CD4-positive, alpha-beta T cell treated with Interleukin-15 for 1 hour (primary cell): ENCODE measurements at regions not wholly inside any gene's neighbourhood (a gene's known extent, or its start where the extent isn't known, plus 50 kb on each side); places are given as distances from the start of the nearest gene placed in this dataset.

Experiments used
- DNase-seq: peaks from one replicate; pipeline ENCODE4 v3.0.0-alpha.2; 2020

DNA sequence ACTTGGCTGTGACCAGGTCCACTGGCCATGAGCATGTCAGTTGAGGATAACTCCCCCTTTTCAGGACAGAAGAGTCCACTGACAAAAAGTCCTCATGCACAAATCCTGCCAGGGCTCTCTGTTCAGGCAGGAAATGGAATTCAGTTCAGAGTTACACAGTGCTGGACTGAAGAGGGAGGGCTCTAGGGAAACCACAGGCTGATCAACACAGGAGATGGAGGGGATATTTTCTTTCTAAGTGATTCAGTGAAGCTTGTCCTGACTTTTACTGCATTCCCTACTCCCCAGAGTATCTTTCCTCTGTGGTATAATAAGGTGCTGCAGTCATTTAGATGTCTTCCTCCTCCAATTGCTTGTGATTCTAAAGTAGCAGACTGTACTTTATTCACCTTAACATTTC lies 335.5 kb upstream of the IGFBP7 start:
- no peak for DNase-seq

DNA sequence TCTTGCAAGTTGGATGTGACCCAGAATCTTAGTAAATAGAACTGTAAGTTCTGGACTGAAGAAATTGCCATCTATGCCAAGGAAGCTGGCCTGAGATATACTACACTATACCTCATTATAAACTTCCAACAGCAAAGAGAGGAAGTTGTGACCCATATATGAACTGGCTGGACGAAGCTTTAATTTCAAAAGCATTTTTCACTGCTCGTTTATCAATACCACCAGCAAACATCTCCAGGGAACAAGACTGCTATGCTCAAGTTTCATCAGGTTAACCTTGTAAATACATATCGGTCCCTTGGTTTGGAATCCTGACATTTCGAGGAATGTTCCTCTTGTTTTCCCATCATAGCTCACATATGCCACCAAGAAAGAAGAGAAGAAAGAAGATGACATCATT lies 334.5 kb upstream of the IGFBP7 start:
- no peak for DNase-seq

DNA sequence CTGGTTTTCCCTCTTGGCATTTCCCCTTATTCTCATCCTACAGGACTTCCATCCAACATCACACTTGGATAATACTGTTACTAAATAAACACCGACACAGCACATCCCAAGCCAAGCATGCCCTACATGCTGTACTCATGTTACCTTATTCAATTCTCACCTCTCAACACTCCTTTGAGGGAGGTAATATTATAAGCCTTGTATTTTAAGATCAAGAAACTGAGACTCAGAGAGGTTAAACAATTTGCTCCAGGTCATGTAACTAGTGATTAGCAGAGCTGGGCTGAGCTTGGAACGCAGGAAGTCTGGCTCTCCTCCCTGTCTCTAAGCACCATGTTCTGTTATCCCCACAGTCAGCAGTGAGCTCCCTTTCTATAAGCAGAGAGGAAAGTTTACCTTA lies 333.6 kb upstream of the IGFBP7 start:
- DNase-seq = no peak

DNA sequence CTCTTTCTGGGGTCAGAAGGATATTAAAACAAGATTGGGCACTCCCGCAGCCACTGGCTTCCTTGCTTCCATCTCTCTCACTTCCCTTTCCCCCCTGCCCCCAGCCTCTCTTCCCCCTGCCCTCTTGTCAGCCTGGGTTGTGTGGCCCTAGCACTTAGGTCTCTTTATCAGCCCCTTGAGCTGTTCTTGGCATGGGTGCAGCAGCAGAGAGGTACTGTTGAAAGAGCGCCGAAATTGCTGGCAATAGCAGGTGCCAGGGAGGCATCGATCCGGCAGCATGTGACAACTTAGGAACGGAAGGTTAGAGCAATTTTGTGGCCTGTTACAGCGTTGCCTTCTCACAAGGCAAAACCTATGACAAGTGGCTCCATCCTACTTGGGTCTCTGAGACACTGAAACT lies 333.1 kb upstream of the IGFBP7 start:
- DNase-seq = no peak

DNA sequence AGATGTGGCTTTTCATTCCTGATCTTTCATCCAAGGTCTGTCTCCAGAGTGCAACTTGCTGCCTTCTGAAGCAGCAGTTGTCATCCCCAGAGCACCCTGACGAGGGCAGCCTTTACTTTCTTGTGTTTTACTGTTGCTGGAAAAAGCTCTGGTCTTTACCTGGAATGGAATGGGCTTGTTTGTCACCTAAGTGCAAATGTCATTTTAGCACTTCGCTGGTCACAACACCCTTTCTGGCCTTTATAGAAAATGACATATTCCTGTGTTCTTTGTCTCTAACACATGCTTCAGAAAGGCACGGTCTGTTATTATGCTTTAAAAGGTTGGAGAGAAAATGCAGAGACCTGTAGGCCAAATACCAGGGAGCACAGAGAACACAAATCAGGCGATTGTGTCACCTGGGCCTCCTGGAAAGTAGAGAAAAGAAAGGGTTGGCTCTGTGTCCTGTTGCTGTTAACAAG lies 332.7 kb upstream of the IGFBP7 start:
- DNase-seq = no peak

DNA sequence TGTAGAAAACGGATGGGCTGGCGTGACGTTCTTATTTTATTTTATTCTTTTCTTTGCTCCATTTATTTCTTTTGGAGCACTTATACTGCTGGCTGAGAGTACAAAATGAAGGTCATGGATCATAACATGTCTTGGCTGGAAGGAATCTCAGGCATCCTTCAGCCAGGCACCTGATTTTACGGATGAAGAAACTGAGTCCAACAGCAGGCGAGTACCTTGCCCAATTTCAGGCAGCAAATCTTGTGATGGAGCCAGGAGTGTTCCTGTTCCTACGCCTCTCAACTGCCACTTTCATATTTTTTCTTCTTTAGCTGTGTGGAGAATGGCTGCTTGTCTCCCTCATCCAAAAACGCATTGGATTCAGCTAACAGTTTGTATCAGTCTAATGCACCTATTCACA lies 332.1 kb upstream of the IGFBP7 start:
- no peak for DNase-seq

DNA sequence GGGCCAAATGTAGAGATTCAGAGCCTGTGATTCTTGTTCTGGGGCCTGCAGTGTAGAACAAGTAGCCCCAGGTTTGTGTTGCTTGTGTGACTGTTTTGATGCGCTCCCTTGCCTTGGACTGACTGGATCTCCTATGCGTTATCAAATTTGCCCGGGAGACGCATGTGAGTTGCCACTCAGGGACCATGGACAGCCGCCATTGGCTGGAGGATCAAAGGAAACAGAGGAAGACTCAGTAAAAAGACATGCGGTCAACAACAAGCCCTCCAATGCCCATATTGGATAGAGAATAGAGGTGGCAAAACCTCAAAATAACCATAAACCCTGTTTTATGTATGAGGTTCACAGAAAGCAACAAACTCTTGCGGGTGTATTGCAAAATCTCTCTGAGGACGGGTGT lies 327.5 kb upstream of the IGFBP7 start:
- no peak for DNase-seq

DNA sequence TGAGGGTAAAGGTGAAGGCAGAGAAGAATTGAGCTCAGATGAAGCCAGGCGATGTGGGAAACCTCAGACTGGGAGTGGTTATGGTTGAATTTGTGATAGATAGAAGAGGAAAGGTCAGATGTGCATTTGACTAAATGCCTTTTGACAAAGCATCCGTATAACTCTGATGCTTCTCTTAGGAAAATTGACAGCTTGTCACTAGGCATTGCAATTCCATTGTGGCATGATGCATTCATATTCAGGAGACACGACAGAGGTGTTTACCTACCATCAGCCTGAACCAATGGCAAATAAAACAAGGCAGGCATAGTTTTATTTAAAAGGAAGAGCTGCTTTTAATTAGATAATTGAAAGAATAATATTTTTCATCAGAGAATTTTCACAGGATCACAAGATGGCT lies 325.1 kb upstream of the IGFBP7 start:
- DNase-seq = no peak

DNA sequence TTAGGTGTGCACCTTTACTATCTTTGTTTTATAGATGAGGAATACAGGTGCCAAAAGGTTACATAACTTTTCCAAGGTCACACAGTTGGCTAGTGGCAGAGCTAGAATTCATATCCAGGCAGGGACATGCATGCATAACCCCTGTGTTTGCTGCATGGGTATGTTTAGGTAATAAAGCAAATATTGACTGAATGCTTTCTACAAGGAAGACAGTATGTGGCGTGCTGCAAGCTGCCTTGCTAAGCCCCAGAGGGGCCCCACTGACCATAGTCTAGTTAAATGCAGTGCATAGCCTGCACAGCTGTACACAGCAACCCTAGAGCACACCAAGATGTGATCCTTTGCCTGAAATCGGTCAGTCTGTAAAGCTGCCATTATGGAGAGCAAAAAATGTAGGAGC lies 320.5 kb upstream of the IGFBP7 start:
- DNase-seq = no peak

DNA sequence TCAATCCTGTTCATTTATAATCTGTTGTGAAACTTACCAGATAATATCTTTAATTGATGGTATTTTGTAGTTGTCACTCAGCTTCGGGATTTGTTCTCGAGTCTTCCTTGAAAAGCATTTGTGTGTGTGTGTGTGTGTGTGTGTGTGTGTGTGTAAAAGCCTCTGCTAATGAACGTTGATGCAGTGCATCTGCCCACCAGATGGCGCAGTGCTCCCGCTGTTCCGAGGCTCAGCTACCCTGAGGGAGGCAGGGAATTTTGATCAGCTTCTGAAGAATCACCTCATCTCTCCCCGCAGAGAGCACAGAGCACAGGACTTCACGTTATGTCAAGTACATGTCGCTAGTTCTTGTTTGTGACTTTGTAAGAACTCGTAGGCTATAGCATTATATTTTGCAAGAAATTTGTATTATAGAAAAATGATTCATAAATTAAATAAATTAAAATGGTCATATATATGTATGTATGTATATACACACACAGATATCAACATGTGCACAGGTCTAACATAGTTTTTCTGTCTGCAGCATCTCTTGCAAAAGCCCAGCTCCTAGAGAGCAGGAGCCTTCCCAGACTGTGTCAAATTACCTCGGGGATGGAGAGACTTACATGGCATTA lies 316.7 kb upstream of the IGFBP7 start:
- no peak for DNase-seq

DNA sequence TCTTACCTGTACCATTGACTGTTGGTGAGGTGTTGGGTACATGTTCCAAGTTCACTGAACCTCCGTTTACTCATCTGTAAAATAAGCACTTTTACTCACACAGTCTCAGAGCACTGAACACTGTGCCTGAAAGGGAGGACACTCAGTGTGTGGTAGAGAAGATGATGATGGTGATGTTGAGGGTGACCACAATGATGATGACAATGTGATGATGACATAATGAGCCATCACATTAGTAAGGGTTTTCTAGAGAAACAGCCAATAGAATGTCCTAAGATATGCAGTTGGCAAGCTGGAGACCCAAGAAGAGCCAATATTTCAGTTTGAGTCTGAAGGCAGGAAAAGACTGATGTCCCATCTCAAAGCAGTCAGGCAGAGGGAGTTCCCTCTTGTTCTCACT lies 315.4 kb upstream of the IGFBP7 start:
- DNase-seq = no peak

DNA sequence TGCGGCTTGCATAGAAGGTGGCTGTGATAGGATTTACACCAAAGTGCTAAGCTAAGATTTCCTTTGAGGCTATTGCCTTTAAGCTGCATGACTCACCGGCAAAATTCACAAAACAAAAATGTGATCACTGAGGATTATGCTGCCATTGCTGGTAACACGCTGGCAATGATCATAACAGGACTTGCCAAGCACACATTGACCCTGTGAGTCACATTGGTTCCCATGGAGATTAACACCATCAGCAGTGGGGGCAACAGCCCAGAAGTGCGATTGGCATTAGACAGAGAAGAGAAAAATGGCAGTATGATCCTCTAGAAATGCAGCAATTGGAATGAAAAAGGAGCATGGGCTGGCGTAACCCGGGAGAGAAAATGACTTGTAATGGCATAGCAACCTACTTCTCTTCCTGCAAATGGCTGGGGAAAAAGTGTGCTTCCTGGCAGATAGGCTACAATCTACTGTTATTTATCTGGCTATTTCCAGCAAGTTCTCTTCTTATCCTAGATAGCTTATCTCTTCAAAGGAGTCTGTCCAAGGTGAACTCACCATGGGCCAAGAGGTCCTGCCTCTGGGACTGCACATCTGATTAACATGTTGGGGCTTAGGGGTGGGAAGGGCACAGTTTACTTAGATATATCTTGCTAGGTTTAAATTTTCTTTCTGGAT lies 314.2 kb upstream of the IGFBP7 start:
- DNase-seq = no peak

DNA sequence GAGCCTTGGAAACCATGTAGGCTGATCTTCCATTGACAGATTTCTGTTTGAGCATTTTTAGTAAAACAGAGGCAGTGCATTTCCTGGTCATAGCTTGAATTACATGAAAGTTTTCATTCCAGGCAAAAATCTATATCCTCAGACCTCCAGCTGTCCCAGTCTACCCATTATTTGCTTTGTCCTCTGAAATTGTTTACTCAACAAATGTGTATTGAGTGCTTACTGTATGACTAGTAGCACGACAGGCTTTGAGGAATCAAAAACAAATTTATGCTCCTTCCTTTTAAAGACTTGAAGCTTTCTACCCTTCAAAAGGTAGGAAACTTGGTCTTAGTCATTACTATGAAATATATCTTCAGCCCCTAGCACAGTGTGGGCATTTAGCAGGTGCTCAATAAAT lies 307.9 kb upstream of the IGFBP7 start:
- DNase-seq = no peak

DNA sequence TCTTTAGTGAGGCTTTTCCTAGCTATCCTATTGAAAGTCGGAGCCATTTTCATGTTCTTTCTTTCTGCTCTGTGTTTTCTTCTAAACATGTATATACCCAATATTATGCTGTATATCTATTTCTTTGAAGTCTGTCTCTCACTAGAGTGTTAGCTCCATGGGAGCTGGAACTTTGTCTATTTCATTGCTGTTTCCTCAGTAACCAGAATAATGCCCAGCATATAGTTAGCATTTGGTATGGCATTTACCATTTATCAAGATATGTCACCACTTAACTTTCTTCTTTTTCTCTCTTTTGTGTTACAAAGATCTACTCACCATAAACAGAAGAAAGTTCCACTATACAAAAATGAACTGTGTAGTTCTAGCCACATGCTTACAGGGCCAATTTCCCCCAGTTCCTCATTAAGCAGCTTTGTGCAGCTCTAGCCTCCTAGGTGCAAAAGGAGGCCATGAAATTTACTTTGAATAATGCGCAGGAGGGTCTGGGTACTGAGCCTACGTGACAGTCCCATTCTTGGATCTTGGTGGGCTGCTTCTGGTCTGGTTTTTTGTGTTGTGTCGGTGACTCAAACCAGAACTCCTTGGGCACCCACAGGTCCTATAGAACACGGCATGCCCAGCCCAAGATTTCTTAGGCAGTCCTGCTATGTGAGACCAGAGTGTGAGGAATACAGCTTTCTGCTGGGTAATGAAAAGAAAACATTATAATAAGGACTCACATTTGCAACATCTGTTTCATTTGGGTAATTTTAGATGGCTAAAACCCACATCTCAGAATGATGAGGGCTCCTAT lies 302.3 kb upstream of the IGFBP7 start:
- DNase-seq = no peak

DNA sequence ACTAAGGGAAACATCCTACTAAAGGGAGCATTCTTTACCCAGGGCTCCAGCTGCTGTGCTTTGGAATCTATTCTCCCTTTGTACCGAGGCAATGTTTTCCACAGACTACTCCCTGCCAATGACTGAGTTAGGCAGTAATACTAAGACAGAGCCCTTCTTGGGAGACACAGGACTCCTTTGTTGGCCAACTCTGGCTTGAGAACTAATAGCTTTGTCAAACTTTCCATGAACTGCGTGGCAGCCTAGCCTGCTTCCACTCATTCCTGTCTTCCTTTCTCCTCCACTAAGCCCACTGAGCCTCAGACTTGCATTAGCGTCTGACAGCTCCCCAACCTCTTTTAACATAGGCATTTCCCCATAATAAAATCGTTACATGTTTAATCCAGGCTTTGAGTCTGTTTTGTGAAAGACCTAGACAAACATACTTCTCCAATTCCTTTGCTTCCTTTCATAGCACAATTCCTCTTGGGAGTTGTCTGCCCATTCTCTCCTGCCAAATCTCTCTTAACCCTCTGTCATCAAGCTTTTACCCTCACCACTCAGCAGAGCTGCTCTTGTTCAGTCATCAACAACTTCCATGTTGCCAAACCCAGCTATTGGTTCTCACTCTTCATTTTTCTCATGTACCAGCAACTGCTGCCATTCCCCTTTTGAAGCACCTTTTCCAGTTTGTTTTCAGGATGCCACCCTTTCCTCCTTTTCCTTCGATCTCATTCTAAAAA lies 300.3 kb upstream of the IGFBP7 start:
- no peak for DNase-seq

DNA sequence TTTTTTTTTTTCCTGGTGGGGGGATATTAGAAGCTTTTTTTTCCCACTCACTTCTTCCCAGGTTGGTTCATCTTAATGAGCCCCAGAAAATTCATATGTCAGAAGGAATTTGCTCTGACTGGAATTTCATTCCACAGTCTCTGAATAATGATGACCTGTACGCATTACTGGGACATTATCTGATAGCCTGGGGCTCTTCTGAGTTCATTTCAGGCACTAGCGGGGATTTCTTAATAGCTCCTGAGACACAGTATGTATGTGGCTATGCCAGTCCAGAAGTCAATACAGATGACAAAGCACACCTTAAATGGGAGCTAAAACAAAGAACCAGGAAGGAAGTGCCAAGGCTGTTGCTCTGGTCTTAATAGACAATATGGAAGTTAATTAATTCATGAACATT lies 295.2 kb upstream of the IGFBP7 start:
- no peak for DNase-seq

DNA sequence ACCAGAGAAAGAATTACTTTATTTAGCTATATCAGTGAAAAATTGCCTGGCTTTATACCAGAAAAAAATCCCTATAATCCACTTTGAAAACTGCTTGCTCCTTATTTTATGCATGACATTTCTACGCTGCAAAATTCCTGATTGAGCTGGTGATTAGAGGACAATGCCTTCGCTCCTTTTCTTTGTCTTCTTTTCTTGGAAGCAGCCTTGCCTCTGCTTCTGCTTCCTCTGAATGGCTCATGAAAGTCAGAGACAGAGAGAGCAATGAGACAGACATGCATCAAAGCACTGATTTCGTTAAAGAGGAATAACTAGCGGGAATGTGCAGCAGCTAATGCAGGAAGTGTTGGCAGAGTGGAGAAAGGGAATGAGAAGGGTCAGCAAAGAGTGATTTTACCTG lies 294.3 kb upstream of the IGFBP7 start:
- no peak for DNase-seq

DNA sequence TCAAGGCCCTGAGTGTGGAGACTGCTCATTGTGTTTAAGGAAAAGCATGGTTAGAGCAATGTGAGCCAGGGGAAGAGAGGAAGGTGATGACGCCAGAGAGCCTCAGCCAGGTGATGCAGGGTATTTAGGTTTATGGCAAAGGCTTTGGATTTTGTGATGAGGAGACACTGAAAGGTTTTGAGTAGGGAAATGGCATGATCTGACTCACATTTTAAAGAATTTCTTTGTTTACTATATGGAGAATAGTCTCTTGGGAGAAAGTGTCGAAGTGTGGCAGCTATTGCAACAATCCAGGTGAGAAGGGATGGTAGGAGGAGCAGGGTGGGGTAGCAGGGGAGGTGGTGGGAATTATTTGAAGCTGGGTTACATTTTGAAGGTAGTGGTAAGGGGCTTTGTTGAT lies 293.4 kb upstream of the IGFBP7 start:
- no peak for DNase-seq

DNA sequence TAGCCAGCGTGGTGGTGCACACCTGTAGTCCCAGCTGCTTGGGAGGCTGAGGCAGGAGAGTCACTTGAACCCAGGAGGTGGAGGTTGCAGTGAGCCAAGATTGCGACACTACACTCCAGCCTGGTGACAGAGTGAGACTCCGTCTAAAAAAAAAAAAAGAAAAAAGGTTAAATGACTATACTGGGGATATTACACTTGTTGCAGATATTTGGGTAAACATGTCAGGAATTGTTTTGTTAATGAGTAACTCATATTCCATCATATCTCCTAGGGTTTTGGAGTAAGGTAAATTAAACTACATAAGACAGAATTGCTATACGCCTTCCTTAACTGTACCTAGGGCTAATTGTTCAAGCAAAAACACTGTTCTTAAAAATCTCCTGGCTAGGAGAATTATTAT lies 291.4 kb upstream of the IGFBP7 start:
- DNase-seq = no peak

DNA sequence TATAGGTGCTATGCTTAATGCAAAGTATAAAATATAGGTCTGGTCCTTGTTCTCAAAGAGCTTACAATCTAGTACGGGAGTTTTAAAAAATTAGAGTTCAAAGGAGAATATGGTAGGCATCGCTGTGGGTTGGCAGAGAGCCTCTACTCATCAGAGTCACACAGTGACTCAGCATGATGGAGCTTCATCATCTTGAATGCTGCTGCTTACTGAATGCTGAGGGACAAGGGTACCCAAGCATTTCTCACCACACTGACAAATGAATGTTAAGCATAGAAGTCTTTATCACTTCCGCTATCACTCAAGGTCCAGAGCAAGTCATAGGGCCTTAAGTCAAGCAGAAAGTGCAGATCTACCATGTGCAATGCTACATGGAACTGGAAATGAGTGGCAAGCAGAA lies 268.6 kb upstream of the IGFBP7 start:
- DNase-seq = no peak

DNA sequence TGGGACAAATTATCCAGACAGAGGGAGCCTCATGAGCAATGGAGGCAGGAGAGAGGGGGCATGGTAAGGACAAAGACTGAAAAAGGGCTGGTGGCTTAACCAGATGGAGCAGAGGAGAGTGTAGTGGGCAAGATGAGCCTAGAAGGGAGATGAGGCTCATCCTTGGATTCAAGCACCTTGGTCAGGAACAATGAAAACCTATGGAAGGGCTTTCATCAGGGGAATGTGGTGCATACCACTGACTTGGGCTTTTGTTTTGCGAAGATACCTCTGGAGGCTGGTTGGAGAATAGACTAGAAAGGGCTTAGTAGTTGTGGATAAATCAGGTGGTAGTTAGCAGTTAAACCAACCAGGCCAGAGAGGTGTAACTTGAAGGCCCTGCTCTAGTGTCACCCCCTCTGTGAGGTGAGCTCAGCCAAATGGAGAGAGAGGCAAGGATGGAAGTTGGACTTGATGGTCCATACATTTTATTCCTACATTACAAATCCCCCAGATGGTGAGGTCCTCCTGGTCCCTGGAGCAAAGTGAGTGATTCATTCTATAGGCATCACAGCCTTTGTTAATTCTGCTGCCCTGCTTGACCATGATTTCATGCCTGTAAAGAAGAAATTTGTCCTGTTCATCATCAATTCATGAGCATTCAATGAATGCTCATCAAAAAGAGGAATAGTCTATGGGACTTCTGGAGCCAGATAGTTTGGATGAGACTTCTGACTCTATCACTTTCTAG lies 264.8 kb upstream of the IGFBP7 start:
- DNase-seq = no peak

DNA sequence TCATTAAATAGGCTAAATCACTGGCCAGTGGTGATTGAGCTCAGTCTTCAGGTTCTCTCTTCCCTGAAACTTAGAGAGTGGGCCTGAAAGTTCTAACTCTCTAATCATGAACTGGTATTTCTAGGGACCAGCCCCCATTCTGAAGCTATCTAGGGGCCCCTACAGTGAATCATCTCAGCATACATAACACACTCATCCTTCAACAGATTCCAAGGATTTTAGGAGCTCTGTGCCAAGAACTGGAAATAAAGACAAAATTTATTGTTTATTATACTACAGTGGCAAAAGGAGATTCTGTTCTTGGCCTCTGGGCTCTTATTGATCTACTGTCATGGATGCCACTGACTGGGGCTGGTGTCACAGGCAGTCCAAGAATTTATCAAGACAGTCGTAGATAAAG lies 263.8 kb upstream of the IGFBP7 start:
- DNase-seq = no peak

DNA sequence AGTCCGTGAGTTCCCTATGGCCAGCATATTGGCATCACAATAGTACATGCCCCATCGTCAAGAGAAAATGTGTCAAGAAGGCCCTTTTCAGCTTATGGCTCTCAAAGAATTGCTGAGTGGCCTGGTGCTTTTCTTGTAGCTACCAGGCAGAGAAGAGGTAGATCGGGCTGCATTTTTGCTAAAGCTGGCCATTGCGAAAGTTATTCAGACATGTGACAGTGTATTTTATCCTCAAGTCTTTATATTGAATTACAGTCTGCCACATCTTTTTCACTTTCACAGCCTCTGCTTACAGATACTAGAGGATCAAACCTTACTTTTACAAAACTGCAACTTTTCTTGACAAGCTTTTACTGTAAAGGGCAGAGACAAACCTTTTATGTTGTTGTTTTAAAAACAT lies 261.5 kb upstream of the IGFBP7 start:
- no peak for DNase-seq
